Fibroblast of the aortic adventitia (primary cell): ENCODE measurements at regions not wholly inside any gene's neighbourhood (a gene's known extent, or its start where the extent isn't known, plus 50 kb on each side); places are given as distances from the start of the nearest gene placed in this dataset.

Experiments
- DNase-seq: peaks from one replicate; pipeline ENCODE4 v3.0.0-alpha.2; 2010; ENCODE audit warnings: low read depth
- H3K4me3 ChIP-seq: 2 replicates; pipeline ENCODE4 v1.5.1; 2011; ENCODE audit warnings: low read depth, mild to moderate bottlenecking, control low read depth, low read length, moderate library complexity
- CTCF ChIP-seq: IDR thresholded peaks from 2 replicates; pipeline ENCODE4 v1.5.1; 2011; ENCODE audit warnings: mild to moderate bottlenecking, low read length, control low read depth, inconsistent platforms; ENCODE audit not compliant: insufficient read depth

- no peak overlapping the region for H3K4me3 ChIP-seq
- DNase-seq: no peak
- TF ChIP-seq CTCF: no peak
Observed at GRCh38 chr2:100222844-100223243, 80.5 kb upstream of the AFF3 start.

GRCh38 chr2:100218552-100218951 is 76.2 kb upstream of the AFF3 start:
- H3K4me3 ChIP-seq: no peak overlapping the region
- TF ChIP-seq CTCF: no peak
- DNase-seq: no peak

DNA sequence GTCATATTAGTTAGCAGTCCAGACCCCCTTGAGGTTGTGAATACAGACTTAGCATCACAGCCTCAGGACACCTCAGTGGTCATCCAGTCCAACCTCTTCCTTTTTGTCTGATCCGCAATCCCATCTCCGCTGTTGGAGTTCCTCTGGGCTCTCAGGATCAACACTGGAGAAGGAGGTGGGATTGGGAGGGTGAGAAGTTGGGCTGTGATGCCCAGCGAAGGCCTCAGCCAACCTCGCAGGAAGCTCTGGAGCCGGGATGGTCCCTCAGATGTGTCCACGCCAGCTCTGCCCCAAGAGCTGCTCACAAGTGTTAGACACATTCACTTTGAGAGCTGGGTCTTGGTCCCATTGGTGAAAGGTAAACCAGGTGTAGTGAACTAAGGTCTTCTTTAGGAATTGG is 74.9 kb upstream of the AFF3 start:
- no peak for TF ChIP-seq CTCF
- no peak for DNase-seq

DNA sequence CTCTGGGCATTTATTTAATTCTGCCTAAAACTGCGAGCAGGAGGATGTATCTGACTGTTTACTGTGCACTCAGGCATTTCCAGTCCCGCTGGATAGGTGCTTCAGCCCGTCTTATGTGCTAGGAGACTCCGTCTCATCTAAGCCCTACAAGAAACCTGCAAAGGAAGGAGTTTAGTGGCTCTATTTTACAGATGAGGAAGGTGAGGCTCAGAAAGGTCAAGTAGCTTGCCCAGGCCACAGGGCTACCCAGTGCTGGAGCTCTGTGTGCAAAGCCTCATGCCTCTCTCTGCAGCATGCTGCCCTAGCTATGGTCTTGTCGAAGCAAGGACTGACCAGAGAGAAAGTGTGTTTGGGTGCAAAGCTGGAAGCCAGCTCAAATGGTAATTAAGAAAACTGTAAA is 73.6 kb upstream of the AFF3 start:
- no peak overlapping the region for H3K4me3 ChIP-seq
- no peak for DNase-seq
- TF ChIP-seq CTCF: no peak

More for the DNA sequence above, 74.9 kb upstream of the AFF3 start:
- H3K4me3 ChIP-seq: no peak overlapping the region

DNA sequence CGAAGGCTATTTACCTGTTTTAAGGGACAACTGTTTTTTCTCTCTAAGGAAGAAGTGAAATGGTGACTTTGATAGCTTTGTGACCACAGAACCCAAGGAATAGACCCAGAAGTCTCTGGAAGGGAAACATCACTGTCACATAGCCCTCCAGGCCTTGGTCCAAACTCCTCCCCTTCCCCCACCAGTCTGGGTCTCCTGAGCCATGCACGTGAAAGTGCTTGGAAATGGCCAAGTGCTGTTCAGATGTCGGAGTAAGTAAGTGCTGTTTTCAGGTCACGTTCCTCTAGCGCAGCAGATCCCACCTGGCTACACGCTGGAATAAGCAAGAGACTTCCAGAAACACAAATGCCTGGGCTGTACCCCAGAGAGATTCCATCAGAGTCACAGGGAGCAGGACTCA is 73.0 kb upstream of the AFF3 start:
- no peak for TF ChIP-seq CTCF
- DNase-seq: no peak
- no peak overlapping the region for H3K4me3 ChIP-seq

- DNase-seq: no peak
- no peak overlapping the region for H3K4me3 ChIP-seq
- no peak for TF ChIP-seq CTCF
Observed at GRCh38 chr2:100214265-100214971, 72.0 kb upstream of the AFF3 start.

DNA sequence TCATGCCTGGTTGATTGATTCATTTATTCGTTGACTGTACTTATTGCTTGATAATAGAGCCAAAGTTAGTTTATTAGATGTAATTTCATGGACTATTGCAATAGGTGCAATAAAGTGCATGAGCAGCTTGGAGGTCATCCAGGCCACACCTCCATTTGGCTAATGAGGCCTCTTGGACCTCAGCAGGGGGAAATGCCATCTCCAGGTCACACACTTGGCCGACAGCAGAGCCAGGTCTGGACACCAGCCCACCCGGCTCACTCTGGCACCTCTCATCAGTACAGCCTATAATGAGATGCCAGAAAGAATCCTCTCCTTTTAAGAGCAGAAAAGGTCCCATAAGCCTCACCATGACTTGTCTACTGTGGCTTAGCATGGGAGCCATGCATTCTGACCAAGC is 71.2 kb upstream of the AFF3 start:
- no peak for TF ChIP-seq CTCF
- no peak overlapping the region for H3K4me3 ChIP-seq
- no peak for DNase-seq
